Suprapubic skin (tissue), 4 donors: ENCODE measurements at regions not wholly inside any gene's neighbourhood (a gene's known extent, or its start where the extent isn't known, plus 50 kb on each side); places are given as distances from the start of the nearest gene placed in this dataset.

ENCODE experiments used
- POLR2A ChIP-seq, 2 donors: fragments of 450-650 bp; IDR thresholded peaks; one replicate each; pipeline ENCODE4 v1.6.1; 2017; ENCODE audit warnings: antibody characterized with exemption in 2 of 2, mild to moderate bottlenecking in 2 of 2, moderate library complexity in 2 of 2
- POLR2AphosphoS5 ChIP-seq, 3 donors: sonication (generic); formaldehyde crosslinking; IDR thresholded peaks; one replicate each; pipeline ENCODE4 v1.6.1; 2017; ENCODE audit warnings: antibody characterized with exemption in 3 of 3
- TF ChIP-seq, protein P1 (sequence below), 2 donors: fragments of 200-600 bp in 1 of 2; fragments of 450-650 bp in 1 of 2; sonication (generic) in 1 of 2; IDR thresholded peaks; one replicate each; pipeline ENCODE4 v1.5.1; 2016 to 2019; ENCODE audit warnings: antibody characterized with exemption in 2 of 2, mild to moderate bottlenecking in 1 of 2, moderate library complexity in 1 of 2

DNA sequence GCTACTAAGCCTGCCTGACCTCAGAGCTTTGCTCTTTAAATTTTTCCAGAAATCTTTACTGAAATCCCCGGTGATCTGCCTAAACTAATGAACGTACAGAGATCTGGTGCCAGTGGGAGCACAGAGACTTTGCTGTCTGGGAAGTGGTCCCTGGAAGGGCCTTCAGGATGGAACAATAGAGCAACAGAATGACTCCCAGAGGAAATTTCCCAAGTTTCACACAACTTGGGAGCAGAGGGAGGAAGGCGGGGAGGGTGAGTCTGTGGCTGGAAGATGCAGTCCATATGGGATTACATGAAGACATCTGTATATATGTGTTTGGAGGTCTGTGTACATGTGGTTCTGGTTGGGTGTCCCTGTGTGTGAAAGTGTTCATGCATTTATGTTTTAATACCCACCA, 638.3 kb downstream of the CCDC171 start:
- TF ChIP-seq, protein P1, sequence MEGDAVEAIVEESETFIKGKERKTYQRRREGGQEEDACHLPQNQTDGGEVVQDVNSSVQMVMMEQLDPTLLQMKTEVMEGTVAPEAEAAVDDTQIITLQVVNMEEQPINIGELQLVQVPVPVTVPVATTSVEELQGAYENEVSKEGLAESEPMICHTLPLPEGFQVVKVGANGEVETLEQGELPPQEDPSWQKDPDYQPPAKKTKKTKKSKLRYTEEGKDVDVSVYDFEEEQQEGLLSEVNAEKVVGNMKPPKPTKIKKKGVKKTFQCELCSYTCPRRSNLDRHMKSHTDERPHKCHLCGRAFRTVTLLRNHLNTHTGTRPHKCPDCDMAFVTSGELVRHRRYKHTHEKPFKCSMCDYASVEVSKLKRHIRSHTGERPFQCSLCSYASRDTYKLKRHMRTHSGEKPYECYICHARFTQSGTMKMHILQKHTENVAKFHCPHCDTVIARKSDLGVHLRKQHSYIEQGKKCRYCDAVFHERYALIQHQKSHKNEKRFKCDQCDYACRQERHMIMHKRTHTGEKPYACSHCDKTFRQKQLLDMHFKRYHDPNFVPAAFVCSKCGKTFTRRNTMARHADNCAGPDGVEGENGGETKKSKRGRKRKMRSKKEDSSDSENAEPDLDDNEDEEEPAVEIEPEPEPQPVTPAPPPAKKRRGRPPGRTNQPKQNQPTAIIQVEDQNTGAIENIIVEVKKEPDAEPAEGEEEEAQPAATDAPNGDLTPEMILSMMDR (IDR thresholded peaks at IDR 0.05) = no peak
- no peak for TF ChIP-seq POLR2A (IDR thresholded peaks at IDR 0.05)
- no peak for TF ChIP-seq POLR2AphosphoS5 (IDR thresholded peaks at IDR 0.05)
